GM18858 (cell line): ENCODE measurements at regions not wholly inside any gene's neighbourhood (a gene's known extent, or its start where the extent isn't known, plus 50 kb on each side); places are given as distances from the start of the nearest gene placed in this dataset.
A peak's percentile ranks its signal among the peaks of the same experiment; 100 is the strongest.
"Not testable (repeated sequence)": the region's sequence is repeated elsewhere in the genome, so short reads cannot be mapped to it uniquely, and the experiment has no call there.

Experiments
- ATAC-seq: cut with Tn5 transposase; IDR thresholded peaks from one replicate; pipeline ENCODE4 v1.9.1; 2021; ENCODE audit not compliant: unreplicated experiment

DNA sequence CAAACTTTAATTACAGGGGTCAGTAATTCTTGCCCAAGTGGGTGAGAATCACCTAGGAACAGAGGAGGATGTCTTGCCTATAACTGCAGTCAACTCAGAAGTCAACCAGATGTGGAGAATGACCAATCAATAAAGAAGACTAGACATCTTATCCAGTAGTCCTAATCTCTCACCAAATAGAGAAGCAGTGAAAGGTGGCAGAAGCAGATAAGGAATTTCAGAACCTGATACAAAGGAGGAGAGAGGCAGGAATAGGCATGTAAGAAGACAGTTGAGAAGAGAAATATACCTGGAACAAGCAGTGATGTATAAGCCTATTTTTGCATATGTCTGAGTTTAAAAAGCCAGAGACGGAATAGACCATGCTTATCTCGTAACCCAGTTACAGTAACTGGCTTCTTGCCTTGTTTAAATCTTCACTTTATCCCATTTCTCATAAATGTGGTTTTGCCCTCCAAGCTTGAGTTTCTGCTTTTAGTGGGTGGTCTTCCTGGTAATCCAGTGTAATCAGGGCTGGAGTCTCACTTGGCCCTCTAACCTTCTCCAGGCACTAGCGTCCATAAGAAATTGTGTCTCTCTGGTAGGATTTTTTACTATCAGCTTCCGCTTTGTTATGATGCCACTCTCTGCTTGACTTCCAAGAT lies 401.0 kb downstream of the SUCLG1 start:
- no peak for ATAC-seq

DNA sequence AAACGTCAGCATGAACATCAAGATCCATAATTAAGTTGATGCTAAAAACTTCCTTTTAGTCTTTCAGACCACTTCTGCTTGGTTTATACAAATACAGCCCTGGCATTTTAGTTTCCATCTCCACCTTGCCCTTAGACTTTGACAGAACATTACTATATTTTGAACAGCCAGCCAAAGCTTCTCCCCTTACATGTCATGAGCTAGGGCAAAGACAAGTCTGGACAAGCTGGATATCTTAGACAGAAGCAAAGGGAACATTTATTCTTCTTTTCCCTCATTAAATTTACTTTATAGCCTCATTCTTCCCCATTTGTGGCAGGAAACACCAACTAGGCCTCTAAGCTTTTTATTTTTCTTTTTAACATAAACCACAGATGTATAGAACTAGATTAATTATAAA lies 403.3 kb downstream of the SUCLG1 start:
- no peak for ATAC-seq

DNA sequence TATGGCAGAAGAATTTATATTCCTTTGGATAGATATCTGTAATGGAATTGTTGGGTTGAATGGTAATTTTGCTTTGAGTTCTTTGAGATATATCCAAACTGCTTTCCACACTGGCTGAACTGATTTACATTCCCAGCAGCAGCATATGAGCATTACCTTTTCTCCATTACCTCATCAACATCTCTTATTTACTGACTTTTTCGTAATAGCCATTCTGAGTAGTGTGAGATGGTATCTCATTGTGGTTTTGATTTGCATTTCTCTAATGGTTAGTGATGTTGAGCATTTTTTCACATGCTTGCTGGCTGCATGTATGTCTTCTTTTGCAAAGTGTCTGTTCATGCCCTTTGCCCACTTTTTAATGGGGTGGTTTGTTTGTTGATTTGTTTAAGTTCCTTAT lies 404.5 kb downstream of the SUCLG1 start:
- not testable (repeated sequence) for ATAC-seq

DNA sequence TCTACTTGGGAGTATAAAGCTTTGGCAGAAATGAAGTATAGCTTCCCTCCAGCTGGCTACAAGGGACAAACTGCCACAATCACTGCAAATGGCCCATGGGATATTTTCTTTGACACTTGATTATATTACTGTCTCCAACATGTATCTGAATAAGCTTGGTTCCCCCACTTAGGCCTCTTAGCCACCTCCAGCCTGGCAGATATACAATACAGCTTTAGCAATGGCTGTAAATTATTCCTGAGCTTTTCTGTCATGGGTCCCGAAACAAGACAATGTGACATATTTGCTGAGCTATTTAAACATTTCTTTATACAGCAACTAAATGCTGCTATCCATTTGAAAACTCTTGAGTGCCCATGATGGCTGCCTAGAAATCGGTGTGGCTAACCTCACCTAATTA lies 406.2 kb downstream of the SUCLG1 start:
- no peak for ATAC-seq

DNA sequence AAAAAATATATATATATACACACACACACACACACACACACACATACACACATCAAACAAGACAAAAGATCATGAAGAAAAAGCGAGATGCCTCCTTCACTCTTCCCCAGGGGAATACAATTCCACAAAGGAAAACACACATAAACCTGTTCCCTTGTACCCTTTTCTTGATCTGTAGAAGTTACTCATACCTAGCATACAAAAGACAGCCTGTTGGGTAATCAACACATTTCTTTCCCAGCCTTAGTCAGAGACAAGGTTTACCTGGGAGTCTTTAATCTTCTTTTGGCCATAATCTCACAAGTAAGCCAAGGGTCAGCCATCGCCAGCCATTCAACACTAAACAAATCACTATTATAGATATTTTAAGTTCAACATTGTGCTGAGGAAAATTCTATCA lies 407.0 kb downstream of the SUCLG1 start:
- no peak for ATAC-seq

DNA sequence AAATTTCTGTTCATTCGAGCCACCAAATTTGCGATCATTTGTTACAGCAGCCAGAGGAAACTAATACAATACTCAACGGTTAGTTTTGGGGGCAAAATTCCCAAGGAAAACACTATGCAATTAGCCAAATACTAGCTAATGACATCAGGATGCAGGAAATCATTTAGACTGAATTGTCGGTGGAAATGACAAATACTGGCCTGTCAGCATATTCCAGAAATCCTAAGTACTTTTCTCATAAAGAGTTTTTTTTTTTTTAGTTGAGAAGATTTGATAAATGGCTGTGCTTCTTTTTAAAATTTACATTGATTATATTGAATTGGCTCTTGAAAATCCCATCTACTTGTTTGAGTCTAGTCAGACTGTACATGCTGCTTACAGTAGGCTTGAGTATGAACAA lies 410.1 kb downstream of the SUCLG1 start:
- ATAC-seq, result no peak

DNA sequence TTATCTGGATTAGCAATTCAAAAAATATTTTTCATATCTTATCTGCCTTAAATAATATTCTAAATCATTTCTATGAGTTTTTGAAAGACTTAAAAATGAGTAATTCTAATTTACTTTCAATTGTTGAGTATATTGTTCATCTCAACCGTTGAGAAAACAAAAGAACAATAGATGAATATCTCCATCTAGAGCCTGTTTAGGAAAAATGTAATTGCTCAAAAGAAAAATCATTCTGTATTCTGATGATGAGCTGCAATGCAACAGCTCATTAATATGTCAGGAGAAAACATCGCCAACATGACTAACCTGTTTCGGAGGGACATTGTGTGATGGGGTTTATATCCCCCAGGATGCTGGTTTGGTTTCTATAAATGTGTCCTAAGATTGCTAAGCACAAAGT lies 417.6 kb downstream of the SUCLG1 start:
- ATAC-seq, result no peak

DNA sequence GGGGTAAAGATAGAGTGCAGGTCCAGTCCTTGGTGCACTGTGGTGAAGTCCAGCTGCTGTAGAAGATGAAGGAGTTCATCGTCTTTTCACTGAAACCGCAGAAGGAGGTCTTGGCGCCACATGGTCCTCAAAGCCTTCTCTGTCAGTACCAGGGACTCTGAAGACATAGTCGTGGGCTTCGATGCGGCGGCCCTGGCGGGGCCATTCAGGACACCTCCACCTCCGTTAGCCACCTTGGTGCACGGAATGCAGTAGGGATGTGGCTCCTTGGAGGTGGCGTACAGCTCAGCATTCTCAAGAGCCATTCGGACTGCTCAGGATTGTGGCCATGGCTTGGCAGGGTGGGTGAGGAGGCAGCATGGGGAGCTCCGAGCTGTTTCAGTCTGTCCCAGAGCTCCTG lies 418.8 kb downstream of the SUCLG1 start:
- ATAC-seq, result no peak

DNA sequence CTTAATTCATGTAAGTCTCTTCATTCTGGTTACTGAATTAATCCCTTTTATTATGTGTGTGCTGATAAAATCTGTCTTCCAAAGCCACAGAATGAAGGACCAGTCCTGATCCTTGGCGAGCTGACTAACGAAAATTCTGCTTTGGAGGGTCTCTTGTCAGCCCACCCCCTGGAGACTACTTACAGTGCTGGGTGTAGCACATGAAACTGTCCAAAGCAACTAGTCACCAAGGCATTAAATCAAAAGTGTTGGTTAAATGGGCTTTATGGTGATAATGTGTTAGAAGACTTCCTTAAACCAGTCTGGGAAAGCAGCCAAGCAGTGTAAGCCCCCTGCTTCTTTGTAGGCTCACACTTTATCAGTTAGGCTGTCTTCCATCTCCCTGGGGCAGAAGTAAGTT lies 420.2 kb downstream of the SUCLG1 start:
- no peak for ATAC-seq

DNA sequence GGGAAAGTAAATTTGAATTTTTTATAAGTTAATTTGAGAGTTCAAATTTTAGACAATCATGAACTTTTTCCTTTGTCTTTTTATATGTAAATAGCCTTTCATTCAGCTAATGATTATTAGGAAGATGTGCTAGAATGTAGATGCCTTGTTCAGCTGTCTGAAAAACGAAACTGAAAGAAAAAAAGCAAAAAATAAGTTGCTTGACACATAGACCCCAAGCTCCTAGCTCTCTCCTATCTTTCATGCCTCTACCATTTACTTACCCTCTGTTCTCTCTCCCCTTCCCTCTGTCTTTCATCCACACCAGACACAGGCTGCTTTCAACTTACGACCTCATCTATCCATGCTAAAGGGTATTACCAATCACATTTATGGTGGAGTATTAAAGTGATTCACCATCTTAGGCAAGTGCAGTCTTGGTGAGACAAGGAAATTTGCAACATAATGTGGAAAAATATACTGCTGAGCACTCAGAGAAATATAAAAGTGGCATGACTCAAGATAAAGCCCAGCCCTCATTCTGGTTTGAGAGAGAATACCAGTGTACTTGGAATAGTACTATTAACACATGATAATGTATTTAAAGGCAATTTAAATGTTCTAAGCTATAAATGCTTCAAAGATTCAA lies 425.6 kb downstream of the SUCLG1 start:
- no peak for ATAC-seq

DNA sequence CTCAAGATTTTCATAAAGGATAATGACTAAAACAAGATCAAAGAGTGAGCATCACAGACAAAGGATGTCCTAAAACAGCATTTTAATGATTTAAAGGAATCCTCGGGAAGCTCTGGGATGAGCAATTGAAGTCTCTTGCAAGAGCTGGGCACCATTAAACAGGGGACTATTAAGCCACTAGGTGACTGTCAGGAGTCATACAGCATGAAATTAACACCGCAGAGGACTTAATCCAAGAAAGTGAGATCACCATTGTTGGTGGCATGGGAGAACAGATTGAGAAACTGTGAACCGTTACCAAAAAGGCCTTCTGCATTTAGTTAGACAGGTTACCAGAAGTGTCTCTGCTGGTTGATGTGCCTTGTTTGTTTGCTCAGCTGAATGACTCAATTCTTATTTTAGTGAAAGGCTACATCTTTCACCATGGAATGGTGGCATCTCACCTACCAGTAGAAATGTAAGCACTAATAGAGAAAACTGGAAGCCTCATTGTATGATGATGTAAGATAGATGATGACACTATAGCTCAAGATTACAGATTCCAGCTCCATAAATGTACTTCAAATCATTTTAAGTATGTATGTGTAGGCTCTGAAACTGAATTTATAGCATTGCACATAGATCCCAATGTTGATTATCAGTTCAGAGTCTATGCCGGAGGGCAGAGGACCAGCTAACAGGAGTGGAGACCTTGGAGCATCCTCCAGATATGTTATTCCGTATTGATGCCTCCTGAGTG lies 427.6 kb downstream of the SUCLG1 start:
- ATAC-seq, result no peak

DNA sequence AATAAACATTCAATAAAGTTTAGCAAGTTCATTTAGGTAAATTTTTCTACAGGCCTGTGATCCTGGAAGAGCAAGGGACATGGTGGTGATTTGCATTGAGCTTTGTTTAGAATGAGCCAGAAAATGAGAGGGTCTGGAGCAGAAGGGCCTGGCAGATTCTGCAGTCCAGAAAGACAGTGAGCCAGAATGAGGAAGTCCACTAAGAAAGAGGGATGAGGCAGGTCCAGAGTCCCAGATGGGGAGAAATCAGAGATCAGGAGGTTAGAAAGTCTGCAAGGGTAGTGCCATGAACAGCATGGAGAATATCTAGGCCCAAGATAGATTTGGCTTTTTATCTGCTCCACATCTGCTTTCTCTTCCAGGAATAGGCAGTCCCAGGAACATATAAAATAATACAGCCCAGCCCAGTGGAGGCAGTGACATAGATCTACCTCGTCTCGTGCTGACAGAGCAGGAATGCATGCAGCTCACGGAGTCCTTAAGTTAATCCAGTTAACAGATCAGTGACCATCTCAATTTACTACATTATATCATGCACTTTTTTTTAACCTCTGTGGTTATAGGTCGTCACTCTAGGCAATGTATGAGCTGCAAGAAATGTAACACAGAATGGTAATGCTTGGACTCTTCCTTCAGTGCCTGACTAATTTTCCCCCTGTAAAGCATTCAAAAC lies 429.0 kb downstream of the SUCLG1 start:
- no peak for ATAC-seq

DNA sequence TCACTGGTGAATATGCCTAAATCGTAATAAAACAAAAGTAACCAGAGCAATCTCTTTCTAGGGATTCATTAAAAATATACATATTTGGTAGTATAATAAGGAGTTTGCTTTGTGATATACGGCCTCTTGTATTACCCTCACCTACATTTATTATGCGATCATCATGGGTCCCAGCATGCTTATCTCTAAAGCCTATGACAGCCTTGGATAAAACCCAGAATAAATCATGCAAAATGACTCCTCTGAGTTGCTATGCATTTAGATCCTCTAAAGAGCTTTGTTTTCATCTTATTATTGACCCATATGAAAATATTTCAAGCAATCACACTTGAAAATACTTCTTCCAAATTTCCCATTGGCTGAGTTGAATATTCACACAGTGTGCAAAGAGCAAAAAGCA lies 432.3 kb downstream of the SUCLG1 start:
- ATAC-seq, result no peak

DNA sequence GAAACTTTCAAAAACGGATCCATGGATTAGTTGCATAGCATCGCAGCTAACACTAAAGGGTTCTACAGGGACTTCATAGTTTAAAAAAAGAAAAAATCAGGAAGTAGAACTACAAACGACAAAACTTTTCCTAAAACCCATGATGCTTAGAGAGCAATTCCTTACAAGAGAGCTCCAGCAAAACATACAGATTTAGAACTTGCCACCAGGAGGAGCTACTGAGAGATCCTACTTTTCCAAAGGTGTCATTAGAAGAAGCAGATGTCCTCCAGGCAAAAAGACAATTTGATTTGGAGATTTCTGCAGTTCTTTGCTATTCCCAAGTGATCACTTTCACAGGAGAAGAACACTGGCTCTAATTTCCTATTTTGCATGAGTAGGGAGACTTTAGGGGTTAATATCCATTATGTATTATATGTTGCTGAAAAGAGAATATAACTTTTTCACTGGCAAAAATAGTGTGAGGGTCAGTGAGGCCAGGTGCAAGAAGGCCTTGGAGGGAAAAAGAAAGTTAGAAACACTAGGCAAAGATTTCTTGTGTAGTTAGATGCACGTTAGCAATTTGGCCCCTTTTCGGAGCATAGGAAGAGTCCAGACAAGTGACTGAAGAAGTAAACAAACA lies 436.2 kb downstream of the SUCLG1 start:
- ATAC-seq, result peak; percentile 66

DNA sequence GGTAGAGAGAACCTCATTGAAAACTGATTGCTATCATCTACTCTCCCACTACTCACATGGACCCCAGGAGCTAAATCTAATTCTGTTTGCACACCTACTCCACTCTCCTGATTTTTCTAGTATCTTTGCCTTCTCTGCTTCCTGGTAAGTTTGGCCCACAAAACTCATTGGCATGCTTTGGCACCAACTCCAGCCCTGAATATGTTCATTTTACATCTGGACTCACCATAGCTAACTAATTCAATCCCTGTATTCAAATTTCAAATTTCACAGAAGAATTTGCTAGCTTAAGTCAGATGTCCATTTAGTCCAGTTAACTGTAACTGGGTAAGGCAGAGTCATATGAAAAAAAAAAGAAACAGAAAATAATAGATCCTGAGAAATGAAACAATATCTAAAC lies 442.1 kb downstream of the SUCLG1 start:
- ATAC-seq, result no peak

DNA sequence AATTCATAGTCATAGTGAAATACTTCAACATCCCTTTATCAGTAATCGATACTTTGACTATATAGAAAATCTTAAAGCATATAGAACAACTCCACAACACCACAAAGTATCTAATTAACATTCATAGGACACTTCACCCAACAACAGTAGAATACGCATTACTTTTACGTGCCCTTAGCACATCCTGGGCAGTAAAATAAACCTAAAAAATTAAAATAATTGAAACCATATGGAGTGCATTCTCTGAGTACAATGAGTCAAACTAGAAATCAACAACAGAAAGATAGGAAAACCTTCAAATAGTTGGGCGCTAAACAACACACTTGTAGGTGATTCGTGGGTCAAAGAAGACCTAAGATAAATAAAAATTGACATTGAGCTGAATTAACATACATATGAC lies 442.9 kb downstream of the SUCLG1 start:
- ATAC-seq, result no peak

DNA sequence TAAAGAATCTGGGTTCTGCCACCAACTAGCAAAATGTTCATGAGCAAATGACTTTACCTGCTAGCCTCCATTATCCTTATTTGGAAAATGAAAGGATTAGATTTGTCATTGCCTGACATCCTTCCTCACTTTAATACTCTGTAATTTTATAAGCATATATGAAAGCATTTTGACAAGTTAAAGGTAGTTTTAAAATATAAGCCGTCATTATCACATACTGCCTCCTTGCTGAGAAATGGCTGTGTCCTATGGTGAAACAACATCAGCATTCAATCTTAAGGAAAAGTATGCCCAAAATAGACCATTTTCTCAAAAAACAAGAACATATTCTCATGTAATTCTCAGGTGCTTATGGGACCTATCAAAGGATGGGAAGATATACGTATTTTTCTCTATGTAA lies 461.2 kb downstream of the SUCLG1 start:
- ATAC-seq, result no peak

DNA sequence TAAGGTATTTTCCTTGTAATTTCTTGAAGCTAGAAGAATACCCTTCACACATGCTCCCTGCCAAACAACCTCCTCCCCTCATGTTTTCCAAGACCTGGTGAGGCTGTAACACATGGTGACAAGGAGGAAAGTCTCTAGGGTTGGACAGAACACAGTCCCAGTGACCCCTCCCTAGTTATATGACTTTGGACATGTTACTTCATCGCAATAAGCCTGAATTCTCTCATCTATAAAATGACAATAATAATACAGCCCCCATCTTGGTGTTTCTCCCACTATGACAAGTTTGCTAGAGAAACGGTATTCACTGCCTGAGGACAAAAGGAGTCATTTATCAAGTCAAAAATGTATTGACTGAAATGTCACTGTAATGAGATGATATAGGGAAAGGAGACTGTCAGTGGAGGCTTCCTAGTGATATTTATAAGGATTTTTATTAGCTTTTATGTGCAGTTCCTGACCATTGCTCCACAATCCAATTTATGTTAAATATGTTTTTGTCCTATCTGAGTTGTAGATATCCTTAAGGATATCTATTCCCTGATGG lies 464.4 kb downstream of the SUCLG1 start:
- ATAC-seq, result no peak

DNA sequence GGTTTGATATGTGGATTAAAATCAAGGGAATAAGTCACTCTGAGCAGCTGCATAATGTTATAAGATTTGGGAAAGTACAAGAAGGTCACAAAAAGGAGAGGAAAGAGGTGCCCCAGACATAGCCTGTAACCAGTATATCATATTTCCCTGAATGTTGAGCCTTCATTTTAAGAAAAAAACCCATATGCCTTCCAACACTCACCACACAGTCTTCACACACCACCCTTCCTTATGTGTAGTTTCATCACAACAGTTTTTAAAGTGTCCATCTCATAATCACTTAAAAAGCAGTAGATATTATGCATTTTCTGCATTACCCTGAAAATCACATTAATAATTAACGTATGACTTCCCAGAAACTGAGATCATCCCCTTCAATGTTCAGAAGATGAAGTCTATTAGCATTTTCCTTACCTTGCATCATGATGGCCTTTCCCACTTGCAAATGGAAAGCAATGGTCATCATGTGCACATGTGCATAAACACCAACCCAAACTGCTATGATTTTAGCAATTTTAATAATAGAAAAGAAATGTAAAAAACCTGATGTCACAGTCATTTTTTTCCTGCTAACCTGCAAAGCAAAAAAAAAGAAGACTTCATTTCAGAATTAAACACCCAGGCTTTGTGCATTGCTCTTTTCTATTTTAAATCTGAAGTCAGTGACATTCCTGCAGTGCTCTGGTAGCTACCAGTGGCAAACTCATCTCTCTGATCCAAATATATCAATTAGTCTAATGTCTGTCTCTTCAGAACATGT lies 465.0 kb downstream of the SUCLG1 start:
- no peak for ATAC-seq

DNA sequence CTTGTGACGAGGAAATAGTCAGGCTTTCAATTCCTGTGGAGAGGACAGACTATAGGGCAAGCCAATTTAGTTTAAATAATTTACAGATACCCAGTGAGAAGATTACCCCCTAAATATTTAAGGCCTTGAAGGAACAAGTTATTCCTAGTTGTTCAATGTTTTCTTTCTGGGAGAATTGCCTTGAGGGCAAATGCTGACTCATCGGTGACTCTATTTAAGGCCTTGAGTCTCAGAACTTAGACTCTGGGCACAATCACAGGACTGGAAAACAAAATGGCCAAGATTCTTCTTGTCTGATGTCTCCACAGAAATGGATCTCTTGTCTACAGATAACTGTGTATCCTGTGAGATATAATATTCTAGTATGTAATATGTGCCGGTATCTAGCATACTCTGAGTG lies 467.1 kb downstream of the SUCLG1 start:
- no peak for ATAC-seq
